VCaP (cell line): ENCODE measurements at regions not wholly inside any gene's neighbourhood (a gene's known extent, or its start where the extent isn't known, plus 50 kb on each side); places are given as distances from the start of the nearest gene placed in this dataset.

Experiments
- H3K27ac ChIP-seq: fragments of 450-650 bp; 2 replicates; pipeline ENCODE4 v1.5.1; 2017
- CTCF ChIP-seq: fragments of 450-650 bp; conservative IDR thresholded peaks from 2 replicates; pipeline ENCODE4 v1.5.1; 2017; ENCODE audit warnings: mild to moderate bottlenecking, moderate library complexity

- TF ChIP-seq CTCF: no peak
- no peak overlapping the region for H3K27ac ChIP-seq
These were observed 454.5 kb downstream of the BCL11A start for GRCh38 chr2:60098996-60099395.

GRCh38 chr2:60097298-60097697, 456.2 kb downstream of the BCL11A start:
- H3K27ac ChIP-seq: no peak overlapping the region
- no peak for TF ChIP-seq CTCF

GRCh38 chr2:60096556-60096955, 456.9 kb downstream of the BCL11A start:
- no peak overlapping the region for H3K27ac ChIP-seq
- TF ChIP-seq CTCF: no peak

GRCh38 chr2:60095903-60096302, 457.6 kb downstream of the BCL11A start:
- H3K27ac ChIP-seq: no peak overlapping the region
- no peak for TF ChIP-seq CTCF

GRCh38 chr2:60095202-60095815, 458.1 kb downstream of the BCL11A start:
- no peak for TF ChIP-seq CTCF
- H3K27ac ChIP-seq: no peak overlapping the region

- no peak for TF ChIP-seq CTCF
- no peak overlapping the region for H3K27ac ChIP-seq
These were observed 459.0 kb downstream of the BCL11A start for GRCh38 chr2:60094450-60094929.

- no peak overlapping the region for H3K27ac ChIP-seq
- no peak for TF ChIP-seq CTCF
These were observed 460.7 kb downstream of the BCL11A start for GRCh38 chr2:60092781-60093180.
